Neural progenitor cell (in vitro differentiated cells): ENCODE measurements at regions not wholly inside any gene's neighbourhood (a gene's known extent, or its start where the extent isn't known, plus 50 kb on each side); places are given as distances from the start of the nearest gene placed in this dataset.

Experiments used
- DNase-seq: peaks from one replicate; pipeline ENCODE4 v3.0.0-alpha.2; 2016; ENCODE audit warnings: low spot score
- H2AFZ ChIP-seq: fragments of 200-600 bp; sonication (generic); replicated peaks from 2 replicates; pipeline ENCODE4 v1.6.1; 2016; ENCODE audit warnings: antibody characterized with exemption
- H3F3A ChIP-seq: fragments of 200-600 bp; sonication (generic); 2 replicates; pipeline ENCODE4 v1.6.1; 2016; ENCODE audit warnings: antibody characterized with exemption, low read depth
- H3K27ac ChIP-seq: fragments of 200-600 bp; sonication (generic); 2 replicates; pipeline ENCODE4 v1.5.1; 2016; ENCODE audit warnings: mild to moderate bottlenecking
- H3K27me3 ChIP-seq: fragments of 200-600 bp; sonication (generic); 2 replicates; pipeline ENCODE4 v1.6.1; 2016; ENCODE audit warnings: mild to moderate bottlenecking, moderate library complexity
- H3K36me3 ChIP-seq: fragments of 200-600 bp; sonication (generic); 2 replicates; pipeline ENCODE4 v1.5.1; 2016
- H3K4me1 ChIP-seq: fragments of 200-600 bp; sonication (generic); 2 replicates; pipeline ENCODE4 v1.6.1; 2016; ENCODE audit warnings: mixed run types
- H3K4me2 ChIP-seq: fragments of 200-600 bp; sonication (generic); 2 replicates; pipeline ENCODE4 v1.6.1; 2016
- H3K4me3 ChIP-seq: fragments of 200-600 bp; sonication (generic); 2 replicates; pipeline ENCODE4 v1.5.1; 2016
- H3K79me2 ChIP-seq: fragments of 200-600 bp; sonication (generic); 2 replicates; pipeline ENCODE4 v1.6.1; 2016; ENCODE audit warnings: low read depth
- H3K9ac ChIP-seq: fragments of 200-600 bp; sonication (generic); 2 replicates; pipeline ENCODE4 v1.6.1; 2016
- H3K9me3 ChIP-seq: fragments of 200-600 bp; sonication (generic); 2 replicates; pipeline ENCODE4 v1.5.1; 2016; ENCODE audit warnings: low read depth
- H4K20me1 ChIP-seq: fragments of 200-600 bp; sonication (generic); 2 replicates; pipeline ENCODE4 v1.6.1; 2016; ENCODE audit warnings: low read depth
- H3K27ac Mint-ChIP-seq: 3 replicates; pipeline ENCODE4 v1.8.0; 2021; ENCODE audit warnings: mixed read lengths
- H3K27me3 Mint-ChIP-seq: 2 replicates; pipeline ENCODE4 v1.8.0; 2022; ENCODE audit warnings: low read depth, mild to moderate bottlenecking, inconsistent platforms, moderate library complexity, mixed read lengths; ENCODE audit not compliant: insufficient read depth
- H3K36me3 Mint-ChIP-seq: 3 replicates; pipeline ENCODE4 v1.8.0; 2021; ENCODE audit warnings: mixed read lengths
- H3K4me1 Mint-ChIP-seq: 3 replicates; pipeline ENCODE4 v1.8.0; 2021; ENCODE audit warnings: mixed read lengths
- H3K4me3 Mint-ChIP-seq: 3 replicates; pipeline ENCODE4 v1.8.0; 2021; ENCODE audit warnings: mild to moderate bottlenecking, moderate library complexity, mixed read lengths
- H3K9me3 Mint-ChIP-seq: 3 replicates; pipeline ENCODE4 v1.8.0; 2020; ENCODE audit warnings: mixed read lengths
- EZH2 ChIP-seq: fragments of 200-600 bp; sonication (generic); IDR thresholded peaks from 2 replicates; pipeline ENCODE4 v1.6.1; 2017; ENCODE audit warnings: antibody characterized with exemption, mild to moderate bottlenecking, moderate library complexity
- EZH2phosphoT487 ChIP-seq: fragments of 200-600 bp; sonication (generic); IDR thresholded peaks from 2 replicates; pipeline ENCODE4 v1.6.1; 2017; ENCODE audit warnings: antibody characterized with exemption
- TF ChIP-seq, protein P1 (sequence below): fragments of 200-600 bp; sonication (generic); IDR thresholded peaks from 2 replicates; pipeline ENCODE4 v1.5.1; 2017; ENCODE audit warnings: antibody characterized with exemption, mild to moderate bottlenecking

- H3K36me3 ChIP-seq, result no peaks in the 10 kb centered on the region
These were observed 475.8 kb upstream of the NBEA start for GRCh38 chr13:34466301-34466700.

DNA sequence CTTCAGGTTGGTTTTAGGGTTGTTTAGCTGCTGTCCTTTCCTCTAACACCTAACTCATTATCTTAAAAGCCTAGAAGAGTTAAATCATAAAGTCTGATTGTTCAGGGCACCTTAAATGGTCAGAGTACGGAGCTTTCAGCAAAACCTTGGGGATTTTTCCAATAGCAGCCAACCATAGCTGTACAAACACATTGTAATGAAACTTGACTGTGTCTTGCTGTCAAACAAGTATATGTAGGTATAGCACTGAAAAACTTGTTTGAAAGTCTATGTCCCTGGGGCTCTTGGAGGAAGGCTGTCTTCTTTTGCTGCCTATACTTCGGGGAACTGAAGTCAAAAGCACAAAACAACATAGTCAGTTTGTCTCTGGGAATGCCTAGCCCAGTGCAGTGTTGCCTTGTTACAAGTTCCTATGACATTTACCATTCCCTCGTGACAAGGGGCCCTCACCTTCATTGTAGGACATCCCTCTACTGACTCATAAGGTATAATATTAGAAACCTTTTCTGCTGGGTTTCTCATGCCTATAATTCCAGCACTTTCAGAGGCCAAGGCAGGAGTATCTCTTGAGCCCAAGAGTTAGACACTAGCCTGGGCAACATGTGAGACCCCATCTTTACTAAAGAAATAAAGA, 474.5 kb upstream of the NBEA start:
- no peaks in the 10 kb centered on the region for H3K4me1 ChIP-seq
- no peak for DNase-seq
- no peak overlapping the region for H3K27ac Mint-ChIP-seq
- no peaks in the 10 kb centered on the region for H3K36me3 ChIP-seq
- no peaks in the 10 kb centered on the region for H3K79me2 ChIP-seq
- H3K27me3 ChIP-seq, result no peaks in the 10 kb centered on the region
- no peaks in the 10 kb centered on the region for H3K9me3 ChIP-seq
- no peaks in the 10 kb centered on the region for H3K4me1 Mint-ChIP-seq
- H3K4me2 ChIP-seq, result no peak overlapping the region
- no peak overlapping the region for H3K4me3 ChIP-seq
- no peak for TF ChIP-seq EZH2phosphoT487
- TF ChIP-seq, protein P1, sequence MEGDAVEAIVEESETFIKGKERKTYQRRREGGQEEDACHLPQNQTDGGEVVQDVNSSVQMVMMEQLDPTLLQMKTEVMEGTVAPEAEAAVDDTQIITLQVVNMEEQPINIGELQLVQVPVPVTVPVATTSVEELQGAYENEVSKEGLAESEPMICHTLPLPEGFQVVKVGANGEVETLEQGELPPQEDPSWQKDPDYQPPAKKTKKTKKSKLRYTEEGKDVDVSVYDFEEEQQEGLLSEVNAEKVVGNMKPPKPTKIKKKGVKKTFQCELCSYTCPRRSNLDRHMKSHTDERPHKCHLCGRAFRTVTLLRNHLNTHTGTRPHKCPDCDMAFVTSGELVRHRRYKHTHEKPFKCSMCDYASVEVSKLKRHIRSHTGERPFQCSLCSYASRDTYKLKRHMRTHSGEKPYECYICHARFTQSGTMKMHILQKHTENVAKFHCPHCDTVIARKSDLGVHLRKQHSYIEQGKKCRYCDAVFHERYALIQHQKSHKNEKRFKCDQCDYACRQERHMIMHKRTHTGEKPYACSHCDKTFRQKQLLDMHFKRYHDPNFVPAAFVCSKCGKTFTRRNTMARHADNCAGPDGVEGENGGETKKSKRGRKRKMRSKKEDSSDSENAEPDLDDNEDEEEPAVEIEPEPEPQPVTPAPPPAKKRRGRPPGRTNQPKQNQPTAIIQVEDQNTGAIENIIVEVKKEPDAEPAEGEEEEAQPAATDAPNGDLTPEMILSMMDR, result no peak
- TF ChIP-seq EZH2, result no peak
- no peak overlapping the region for H3K27ac ChIP-seq
- H3K27me3 Mint-ChIP-seq, result no peaks in the 10 kb centered on the region
- H3F3A ChIP-seq, result no peaks in the 10 kb centered on the region
- H2AFZ ChIP-seq, result no peak overlapping the region
- no peak overlapping the region for H3K4me3 Mint-ChIP-seq
- no peaks in the 10 kb centered on the region for H4K20me1 ChIP-seq
- no peak overlapping the region for H3K9ac ChIP-seq
- H3K9me3 Mint-ChIP-seq, result no peaks in the 10 kb centered on the region
- no peaks in the 10 kb centered on the region for H3K36me3 Mint-ChIP-seq

More at GRCh38 chr13:34466301-34466700, 475.8 kb upstream of the NBEA start:
- Mint-ChIP-seq H3K4me1 (no peaks in the 10 kb centered on the region), H3K9me3 (no peaks in the 10 kb centered on the region), H3K27me3 (no peaks in the 10 kb centered on the region), H3K27ac (no peak overlapping the region), H3K4me3 (no peak overlapping the region), H3K36me3 (no peaks in the 10 kb centered on the region)
- no peaks in the 10 kb centered on the region for H3K4me1 ChIP-seq
- H3K4me2 ChIP-seq, result no peak overlapping the region
- no peak overlapping the region for H3K27ac ChIP-seq
- no peak overlapping the region for H2AFZ ChIP-seq
- no peak overlapping the region for H3K4me3 ChIP-seq
- no peaks in the 10 kb centered on the region for H3K79me2 ChIP-seq
- no peak for DNase-seq
- no peaks in the 10 kb centered on the region for H3K27me3 ChIP-seq
- no peaks in the 10 kb centered on the region for H3F3A ChIP-seq
- no peaks in the 10 kb centered on the region for H4K20me1 ChIP-seq
- no peaks in the 10 kb centered on the region for H3K9me3 ChIP-seq
- no peak overlapping the region for H3K9ac ChIP-seq
- TF ChIP-seq EZH2 (no peak), EZH2phosphoT487 (no peak)
- TF ChIP-seq, protein P1, result no peak

- H3K4me2 ChIP-seq, result no peak overlapping the region
- H3K27me3 Mint-ChIP-seq, result no peaks in the 10 kb centered on the region
- no peak overlapping the region for H3K27ac Mint-ChIP-seq
- no peak overlapping the region for H2AFZ ChIP-seq
- no peaks in the 10 kb centered on the region for H3K79me2 ChIP-seq
- H3K9me3 Mint-ChIP-seq, result no peaks in the 10 kb centered on the region
- DNase-seq, result no peak
- no peaks in the 10 kb centered on the region for H3K36me3 ChIP-seq
- no peaks in the 10 kb centered on the region for H4K20me1 ChIP-seq
- no peaks in the 10 kb centered on the region for H3K9me3 ChIP-seq
- no peak overlapping the region for H3K4me3 ChIP-seq
- H3K4me1 Mint-ChIP-seq, result no peaks in the 10 kb centered on the region
- H3F3A ChIP-seq, result no peaks in the 10 kb centered on the region
- no peaks in the 10 kb centered on the region for H3K27me3 ChIP-seq
- TF ChIP-seq EZH2 (no peak), EZH2phosphoT487 (no peak)
- TF ChIP-seq, protein P1, result no peak
- H3K9ac ChIP-seq, result no peak overlapping the region
- H3K36me3 Mint-ChIP-seq, result no peaks in the 10 kb centered on the region
- H3K4me3 Mint-ChIP-seq, result no peak overlapping the region
- no peak overlapping the region for H3K27ac ChIP-seq
- no peaks in the 10 kb centered on the region for H3K4me1 ChIP-seq
These were observed 472.7 kb upstream of the NBEA start for GRCh38 chr13:34469196-34469986.
